Astrocyte (in vitro differentiated cells and primary cell): ENCODE measurements at regions not wholly inside any gene's neighbourhood (a gene's known extent, or its start where the extent isn't known, plus 50 kb on each side); places are given as distances from the start of the nearest gene placed in this dataset.

ENCODE experiments used
- DNase-seq: peaks from one replicate; pipeline ENCODE4 v3.0.0-alpha.2; 2010; ENCODE audit warnings: low read depth
- FAIRE-seq: peaks from 2 replicates; lab custom pipeline; 2011; peaks lifted over from hg19 to GRCh38; lab: Jason Lieb, UNC
- H2AFZ ChIP-seq: 2 replicates; pipeline ENCODE4 v1.6.0; 2012; ENCODE audit warnings: low read depth, low read length, inconsistent platforms
- H3K27ac ChIP-seq: 2 replicates; pipeline ENCODE4 v1.5.1; 2011; ENCODE audit warnings: low read depth, low read length, inconsistent platforms
- H3K27me3 ChIP-seq: 2 replicates; pipeline ENCODE4 v1.6.0; 2011; ENCODE audit warnings: low read length, inconsistent platforms; ENCODE audit not compliant: insufficient read depth
- H3K36me3 ChIP-seq: 2 replicates; pipeline ENCODE4 v1.5.1; 2011; ENCODE audit warnings: low read length, inconsistent platforms; ENCODE audit not compliant: insufficient read depth
- H3K4me1 ChIP-seq: 2 replicates; pipeline ENCODE4 v1.5.1; 2011; ENCODE audit warnings: low read length, inconsistent platforms; ENCODE audit not compliant: insufficient read depth
- H3K4me2 ChIP-seq: 2 replicates; pipeline ENCODE4 v1.6.0; 2012; ENCODE audit warnings: low read length, inconsistent platforms
- H3K4me3 ChIP-seq: 2 replicates; pipeline ENCODE4 v1.5.1; 2011; ENCODE audit warnings: low read depth, mild to moderate bottlenecking, low read length, inconsistent platforms; ENCODE audit not compliant: insufficient read depth
- H3K79me2 ChIP-seq: 2 replicates; pipeline ENCODE4 v1.6.0; 2012; ENCODE audit warnings: mild to moderate bottlenecking, low read length, inconsistent platforms; ENCODE audit not compliant: insufficient read depth
- H3K9ac ChIP-seq: 2 replicates; pipeline ENCODE4 v1.6.0; 2012; ENCODE audit warnings: mild to moderate bottlenecking, low read length, inconsistent platforms
- H3K9me3 ChIP-seq: 2 replicates; pipeline ENCODE4 v1.5.1; 2012; ENCODE audit warnings: low read depth, mild to moderate bottlenecking, low read length, inconsistent platforms; ENCODE audit not compliant: insufficient read depth
- H4K20me1 ChIP-seq: 2 replicates; pipeline ENCODE4 v1.6.0; 2012; ENCODE audit warnings: low read length, inconsistent platforms; ENCODE audit not compliant: insufficient read depth
- H3K27ac Mint-ChIP-seq: one replicate; pipeline ENCODE4 v1.8.0; 2021; ENCODE audit warnings: mild to moderate bottlenecking, mixed read lengths; ENCODE audit not compliant: unreplicated experiment
- H3K27me3 Mint-ChIP-seq: one replicate; pipeline ENCODE4 v1.8.0; 2021; ENCODE audit warnings: low read depth, mixed read lengths; ENCODE audit not compliant: unreplicated experiment
- H3K36me3 Mint-ChIP-seq: one replicate; pipeline ENCODE4 v1.8.0; 2021; ENCODE audit warnings: low read depth, mixed read lengths; ENCODE audit not compliant: unreplicated experiment
- H3K4me1 Mint-ChIP-seq: one replicate; pipeline ENCODE4 v1.8.0; 2021; ENCODE audit warnings: low read depth, mixed read lengths; ENCODE audit not compliant: unreplicated experiment
- H3K4me3 Mint-ChIP-seq: one replicate; pipeline ENCODE4 v1.8.0; 2021; ENCODE audit warnings: mild to moderate bottlenecking, moderate library complexity, mixed read lengths; ENCODE audit not compliant: unreplicated experiment
- H3K9me3 Mint-ChIP-seq: one replicate; pipeline ENCODE4 v1.8.0; 2021; ENCODE audit warnings: mild to moderate bottlenecking, mixed read lengths; ENCODE audit not compliant: unreplicated experiment
- EZH2 ChIP-seq: IDR thresholded peaks from 2 replicates; pipeline ENCODE4 v1.6.1; 2012; ENCODE audit warnings: mild to moderate bottlenecking, low read length, inconsistent platforms; ENCODE audit not compliant: insufficient read depth
- TF ChIP-seq, protein P1 (sequence below): IDR thresholded peaks from 2 replicates; pipeline ENCODE4 v1.5.1; 2011; ENCODE audit warnings: low read depth, mild to moderate bottlenecking, inconsistent platforms, low read length, moderate library complexity; ENCODE audit not compliant: insufficient read depth

DNA sequence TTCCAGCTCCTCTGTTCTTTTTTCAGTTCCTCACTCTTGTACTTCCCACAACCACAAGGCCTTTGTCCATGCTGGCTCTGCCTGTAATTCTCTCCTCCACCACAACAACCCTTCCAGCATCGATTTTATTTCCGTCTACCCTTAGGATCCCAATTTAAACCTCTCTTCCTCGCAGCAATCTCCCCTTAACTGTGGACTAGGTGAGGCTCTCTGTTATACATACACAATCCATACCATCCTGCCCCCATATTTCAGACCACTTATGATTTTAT lies 90.4 kb upstream of the ZC3H11B start:
- no peak for TF ChIP-seq EZH2
- TF ChIP-seq, protein P1, sequence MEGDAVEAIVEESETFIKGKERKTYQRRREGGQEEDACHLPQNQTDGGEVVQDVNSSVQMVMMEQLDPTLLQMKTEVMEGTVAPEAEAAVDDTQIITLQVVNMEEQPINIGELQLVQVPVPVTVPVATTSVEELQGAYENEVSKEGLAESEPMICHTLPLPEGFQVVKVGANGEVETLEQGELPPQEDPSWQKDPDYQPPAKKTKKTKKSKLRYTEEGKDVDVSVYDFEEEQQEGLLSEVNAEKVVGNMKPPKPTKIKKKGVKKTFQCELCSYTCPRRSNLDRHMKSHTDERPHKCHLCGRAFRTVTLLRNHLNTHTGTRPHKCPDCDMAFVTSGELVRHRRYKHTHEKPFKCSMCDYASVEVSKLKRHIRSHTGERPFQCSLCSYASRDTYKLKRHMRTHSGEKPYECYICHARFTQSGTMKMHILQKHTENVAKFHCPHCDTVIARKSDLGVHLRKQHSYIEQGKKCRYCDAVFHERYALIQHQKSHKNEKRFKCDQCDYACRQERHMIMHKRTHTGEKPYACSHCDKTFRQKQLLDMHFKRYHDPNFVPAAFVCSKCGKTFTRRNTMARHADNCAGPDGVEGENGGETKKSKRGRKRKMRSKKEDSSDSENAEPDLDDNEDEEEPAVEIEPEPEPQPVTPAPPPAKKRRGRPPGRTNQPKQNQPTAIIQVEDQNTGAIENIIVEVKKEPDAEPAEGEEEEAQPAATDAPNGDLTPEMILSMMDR = no peak
- DNase-seq = no peak

GRCh38 chr1:219701476-219701875 lies 88.6 kb upstream of the ZC3H11B start:
- Mint-ChIP-seq H3K27ac (no peak overlapping the region), H3K36me3 (no peaks in the 10 kb centered on the region), H3K4me3 (no peak overlapping the region), H3K9me3 (no peaks in the 10 kb centered on the region), H3K4me1 (peaks cover 7% of the 10 kb centered on the region), H3K27me3 (no peaks in the 10 kb centered on the region)
- Histone ChIP-seq H3K79me2 (no peaks in the 10 kb centered on the region), H3K4me1 (peaks cover 22% of the 10 kb centered on the region), H3K9ac (no peak overlapping the region), H3K27ac (no peak overlapping the region), H3K36me3 (no peaks in the 10 kb centered on the region), H3K4me2 (no peak overlapping the region), H2AFZ (no peak overlapping the region), H3K27me3 (no peaks in the 10 kb centered on the region), H4K20me1 (no peaks in the 10 kb centered on the region), H3K4me3 (no peak overlapping the region), H3K9me3 (no peaks in the 10 kb centered on the region)
- DNase-seq (peak; percentile 77), FAIRE-seq (no peak)
- no peak for TF ChIP-seq EZH2
- TF ChIP-seq, protein P1 = no peak

More for the DNA sequence above, 90.4 kb upstream of the ZC3H11B start:
- H4K20me1 ChIP-seq = no peaks in the 10 kb centered on the region
- Mint-ChIP-seq H3K4me1 (peaks cover 7% of the 10 kb centered on the region), H3K27ac (no peak overlapping the region), H3K4me3 (no peak overlapping the region), H3K27me3 (no peaks in the 10 kb centered on the region), H3K36me3 (no peaks in the 10 kb centered on the region), H3K9me3 (no peaks in the 10 kb centered on the region)
- no peaks in the 10 kb centered on the region for H3K79me2 ChIP-seq
- no peaks in the 10 kb centered on the region for H3K9me3 ChIP-seq
- no peak for FAIRE-seq
- H2AFZ ChIP-seq = no peak overlapping the region
- H3K4me1 ChIP-seq = peaks cover 20% of the 10 kb centered on the region
- no peak overlapping the region for H3K4me3 ChIP-seq
- no peak overlapping the region for H3K27ac ChIP-seq
- no peak overlapping the region for H3K9ac ChIP-seq
- no peaks in the 10 kb centered on the region for H3K27me3 ChIP-seq
- no peak overlapping the region for H3K4me2 ChIP-seq
- H3K36me3 ChIP-seq = no peaks in the 10 kb centered on the region

DNA sequence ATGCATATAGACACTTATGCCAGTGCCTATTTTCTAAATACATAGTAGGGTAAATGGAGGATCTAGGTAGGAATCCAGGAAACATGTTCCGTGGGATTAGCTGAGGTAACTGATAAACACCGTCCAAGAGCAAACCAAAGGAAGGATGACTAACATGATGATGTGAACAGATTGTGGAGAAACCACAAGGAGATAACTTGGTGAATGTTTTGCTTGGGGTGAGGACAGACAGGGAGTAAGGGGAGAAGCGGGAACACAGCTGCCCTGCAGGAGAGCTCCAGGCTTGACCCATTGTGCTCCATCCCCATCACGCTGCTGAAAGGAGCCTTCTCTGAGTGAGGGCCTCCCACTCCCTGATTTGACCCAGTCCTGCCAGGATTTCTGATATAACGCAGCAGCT lies 87.0 kb upstream of the ZC3H11B start:
- no peaks in the 10 kb centered on the region for H4K20me1 ChIP-seq
- H2AFZ ChIP-seq = no peak overlapping the region
- Mint-ChIP-seq H3K4me3 (no peak overlapping the region), H3K4me1 (peaks cover 7% of the 10 kb centered on the region), H3K36me3 (no peaks in the 10 kb centered on the region), H3K27ac (no peak overlapping the region), H3K9me3 (no peaks in the 10 kb centered on the region), H3K27me3 (no peaks in the 10 kb centered on the region)
- DNase-seq (peak; percentile 98), FAIRE-seq (peak; percentile 32)
- TF ChIP-seq, protein P1 = no peak
- no peak for TF ChIP-seq EZH2
- no peaks in the 10 kb centered on the region for H3K36me3 ChIP-seq
- H3K27ac ChIP-seq = peak overlapping the region; percentile 57
- peaks cover 22% of the 10 kb centered on the region for H3K4me1 ChIP-seq
- no peaks in the 10 kb centered on the region for H3K9me3 ChIP-seq
- no peaks in the 10 kb centered on the region for H3K27me3 ChIP-seq
- H3K4me3 ChIP-seq = no peak overlapping the region
- peak overlapping the region; percentile 24 for H3K4me2 ChIP-seq
- H3K9ac ChIP-seq = peak overlapping the region; percentile 8
- H3K79me2 ChIP-seq = no peaks in the 10 kb centered on the region
